ENCODE measurements at regions not wholly inside any gene's neighbourhood (a gene's known extent, or its start where the extent isn't known, plus 50 kb on each side); places are given as distances from the start of the nearest gene placed in this dataset.
A peak's percentile ranks its signal among the peaks of the same experiment; 100 is the strongest.

- TF ChIP-seq, protein P1, sequence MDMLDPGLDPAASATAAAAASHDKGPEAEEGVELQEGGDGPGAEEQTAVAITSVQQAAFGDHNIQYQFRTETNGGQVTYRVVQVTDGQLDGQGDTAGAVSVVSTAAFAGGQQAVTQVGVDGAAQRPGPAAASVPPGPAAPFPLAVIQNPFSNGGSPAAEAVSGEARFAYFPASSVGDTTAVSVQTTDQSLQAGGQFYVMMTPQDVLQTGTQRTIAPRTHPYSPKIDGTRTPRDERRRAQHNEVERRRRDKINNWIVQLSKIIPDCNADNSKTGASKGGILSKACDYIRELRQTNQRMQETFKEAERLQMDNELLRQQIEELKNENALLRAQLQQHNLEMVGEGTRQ (IDR thresholded peaks at IDR 0.05; ENCODE audit: low read depth, low read length), result no peak
- TF ChIP-seq CTCF (conservative IDR thresholded peaks at IDR 0.05; ENCODE audit: low read depth, low read length) (peak; percentile 41; the same call in 1 of the 2 replicates), POLR2A (IDR thresholded peaks at IDR 0.05; ENCODE audit: low read depth, low read length) (no peak), RCOR1 (IDR thresholded peaks at IDR 0.05; ENCODE audit: insufficient replicate concordance, low read length) (no peak), MAZ (IDR thresholded peaks at IDR 0.05; ENCODE audit: borderline replicate concordance, low read depth, low read length) (no peak), CEBPB (IDR thresholded peaks at IDR 0.05; ENCODE audit: low read depth, low read length) (peak; percentile 49), RFX5 (IDR thresholded peaks at IDR 0.05; ENCODE audit: low read depth, low read length) (no peak)
Measured at GRCh38 chr3:194985031-194985578, 285.9 kb downstream of the XXYLT1 start.

Data from IMR-90 (cell line).